Suppressor macrophage (primary cell): ENCODE measurements at regions not wholly inside any gene's neighbourhood (a gene's known extent, or its start where the extent isn't known, plus 50 kb on each side); places are given as distances from the start of the nearest gene placed in this dataset.
"Not testable (repeated sequence)": the region's sequence is repeated elsewhere in the genome, so short reads cannot be mapped to it uniquely, and the experiment has no call there.

Experiments used
- DNase-seq, 4 experiments: peaks; one replicate each; pipeline ENCODE4 v3.0.0-alpha.2; 2020 to 2022

DNA sequence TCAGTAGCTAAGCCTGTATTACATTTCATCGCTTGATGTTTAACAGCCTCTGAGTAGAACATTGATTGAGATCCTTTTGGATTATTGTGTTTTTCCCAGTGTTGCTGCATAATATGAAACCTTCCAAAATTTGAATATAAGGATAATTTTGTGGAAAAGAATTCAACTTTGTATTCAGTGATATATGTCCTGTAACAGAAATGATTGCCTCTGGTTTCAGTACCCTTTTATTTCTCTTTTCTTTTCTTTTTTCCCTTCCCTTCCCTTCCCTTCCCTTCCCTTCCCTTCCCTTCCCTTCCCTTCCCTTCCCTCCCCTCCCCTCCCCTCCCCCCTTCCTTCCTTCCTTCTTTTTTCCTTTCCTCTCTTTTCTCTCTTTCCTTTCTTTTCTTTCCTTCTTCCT, 74.6 kb downstream of the UTRN start:
- no peak for DNase-seq

- DNase-seq, result peak in 2 of 4 experiments; percentile 13 to 46
Measured at GRCh38 chr6:144360401-144360800, 75.3 kb downstream of the UTRN start.

DNA sequence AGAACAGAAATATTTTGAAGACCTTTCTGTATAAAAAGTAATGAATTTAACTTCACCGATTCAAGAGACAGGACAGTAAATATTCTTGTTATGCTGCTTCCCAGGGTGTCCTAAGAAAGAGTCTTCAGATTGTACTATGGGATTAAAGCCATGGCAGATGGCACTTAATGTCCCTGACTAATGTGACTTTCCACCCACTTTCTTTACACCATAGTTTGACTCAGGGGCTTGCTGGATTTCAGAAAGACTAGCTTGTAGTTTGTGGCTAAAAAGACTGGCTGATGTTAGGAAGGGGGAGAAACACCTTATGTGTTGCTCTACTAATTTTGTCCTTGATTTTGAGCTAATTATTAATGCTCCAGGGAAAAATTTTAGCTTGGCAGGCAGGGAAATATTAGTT, 75.9 kb downstream of the UTRN start:
- peak in 3 of 4 experiments; percentile 46 to 73 (median 68) for DNase-seq

DNA sequence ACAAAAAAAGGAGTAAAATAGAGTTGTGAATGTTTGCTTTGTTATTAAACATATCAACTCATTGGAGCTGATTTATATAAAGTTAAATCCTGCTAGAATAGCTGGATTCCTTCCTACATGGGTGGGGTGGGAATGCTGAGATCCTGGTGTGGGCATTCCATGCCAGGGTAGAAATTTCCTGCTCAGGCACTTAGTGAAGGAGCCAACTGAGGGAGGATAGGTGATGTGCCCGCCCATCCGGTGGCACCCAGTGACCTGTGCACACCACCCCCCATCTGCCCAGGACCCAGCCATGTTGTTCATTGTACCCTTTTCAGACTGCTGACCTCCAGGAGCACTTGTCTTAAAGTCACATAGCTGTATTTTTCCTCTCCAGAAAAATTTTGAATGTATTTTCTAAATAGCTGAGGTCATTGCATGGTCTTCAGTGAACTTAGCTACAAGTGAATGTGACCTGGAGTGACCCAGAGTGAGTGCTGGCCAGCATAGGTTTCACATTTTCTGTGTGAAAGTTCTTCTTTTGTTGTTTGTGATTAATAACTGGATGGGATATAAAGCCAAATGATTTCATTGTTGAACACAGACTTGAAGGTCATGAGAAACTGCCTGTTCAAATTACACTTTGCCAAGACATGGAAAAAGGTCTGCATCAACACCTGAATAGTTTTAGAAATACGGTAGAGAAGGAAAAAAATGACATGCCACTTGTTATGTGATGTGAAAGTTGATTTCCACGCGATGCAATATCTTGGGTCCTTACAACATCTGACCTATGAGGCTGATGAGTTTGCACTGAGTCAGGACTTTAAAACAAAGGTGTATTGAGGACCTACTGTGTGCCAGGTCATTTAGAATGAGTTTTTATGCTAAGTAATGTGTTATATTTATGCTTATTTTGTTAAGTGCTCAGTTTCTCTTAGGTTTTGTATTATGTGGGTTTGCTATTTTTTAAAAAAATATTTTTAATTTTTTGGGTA, 77.2 kb downstream of the UTRN start:
- DNase-seq, result peak; percentile 67 to 88 (median 72)

DNA sequence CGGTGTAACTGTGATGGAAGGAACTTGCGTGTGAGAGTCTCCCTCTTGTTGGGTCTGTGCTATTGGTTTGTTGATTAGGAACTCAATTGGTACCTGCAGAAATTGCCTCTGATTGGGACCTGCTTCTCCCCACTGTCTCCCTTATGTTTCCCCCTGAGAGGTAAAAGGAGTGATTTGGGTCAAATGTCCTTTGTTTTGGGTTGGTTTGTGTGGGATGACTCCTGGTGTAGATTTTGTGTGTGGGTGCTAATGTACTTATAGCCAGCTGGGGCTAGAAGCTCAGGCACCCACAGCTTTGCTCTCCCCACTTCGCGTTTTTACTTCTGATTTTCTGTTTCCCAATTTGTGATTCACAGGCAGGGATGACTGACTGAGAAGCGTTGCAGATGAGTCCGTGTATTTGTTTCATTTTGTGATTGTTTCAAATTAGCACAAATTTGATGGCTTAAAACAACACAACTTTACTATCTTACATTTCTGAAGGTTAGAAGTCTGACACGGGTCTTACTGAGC, 79.1 kb downstream of the UTRN start:
- DNase-seq, result peak; percentile 74 to 90 (median 82)

GRCh38 chr6:144364782-144365181, 79.6 kb downstream of the UTRN start:
- peak; percentile 53 to 82 (median 74) for DNase-seq

DNA sequence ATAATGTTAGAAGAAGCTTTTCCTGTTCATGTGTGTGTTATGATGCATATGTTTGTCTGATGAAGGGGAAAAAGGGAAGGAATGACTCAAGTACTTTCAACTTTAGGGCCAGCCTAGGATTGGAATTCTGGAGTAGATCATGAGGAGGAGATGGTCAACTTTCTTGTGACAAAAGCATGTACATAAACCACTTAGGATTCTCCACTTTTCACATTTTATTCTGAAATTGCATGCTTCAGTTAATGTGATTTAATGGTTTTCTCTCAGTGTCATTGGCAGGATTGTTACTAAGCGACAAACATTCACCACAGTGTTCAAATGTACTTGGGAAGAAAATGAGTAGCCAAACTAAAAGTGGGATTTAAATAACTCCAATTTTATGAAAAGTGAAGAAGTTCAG, 80.1 kb downstream of the UTRN start:
- peak in 3 of 4 experiments; percentile 36 to 58 (median 57) for DNase-seq

DNA sequence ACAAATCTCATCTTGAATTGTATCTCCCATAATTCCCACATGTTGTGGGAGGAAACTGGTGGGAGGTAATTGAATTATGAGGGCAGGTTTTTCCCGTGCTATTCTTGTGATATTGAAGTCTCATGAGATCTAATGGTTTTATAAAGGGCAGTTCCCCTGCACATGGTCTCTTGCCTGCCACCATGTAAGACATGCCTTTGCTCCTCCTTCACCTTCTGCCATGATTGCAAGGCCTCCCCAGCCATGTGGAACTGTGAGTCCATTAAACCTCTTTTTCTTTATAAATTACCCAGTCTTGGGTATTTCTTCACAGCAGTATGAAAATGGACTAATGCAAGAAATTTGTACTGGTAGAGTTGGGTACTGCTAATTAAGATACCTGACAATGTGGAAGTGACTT, 84.6 kb downstream of the UTRN start:
- not testable (repeated sequence) for DNase-seq

- no peak for DNase-seq
Measured at GRCh38 chr6:144372116-144372515, 87.0 kb downstream of the UTRN start.

GRCh38 chr6:144372611-144373594, 87.8 kb downstream of the UTRN start:
- DNase-seq, result no peak

DNA sequence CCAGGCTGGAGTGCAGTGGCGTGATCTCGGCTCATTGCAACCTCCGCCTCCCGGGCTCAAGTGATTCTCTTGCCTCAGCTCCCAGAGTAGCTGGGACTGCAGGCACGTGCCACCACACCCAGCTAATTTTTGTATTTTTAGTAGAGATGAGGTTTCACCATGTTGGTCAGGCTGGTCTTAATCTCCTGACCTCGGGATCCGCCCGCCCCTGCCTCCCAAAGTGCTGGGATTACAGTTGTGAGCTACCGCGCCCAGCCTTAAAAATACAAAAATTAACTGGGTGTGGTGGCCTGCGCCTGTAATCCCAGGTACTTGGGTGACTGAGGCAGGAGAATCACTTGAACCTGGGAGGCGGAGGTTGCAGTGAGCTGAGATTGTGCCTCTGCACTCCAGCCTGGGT, 89.4 kb downstream of the UTRN start:
- not testable (repeated sequence) for DNase-seq

DNA sequence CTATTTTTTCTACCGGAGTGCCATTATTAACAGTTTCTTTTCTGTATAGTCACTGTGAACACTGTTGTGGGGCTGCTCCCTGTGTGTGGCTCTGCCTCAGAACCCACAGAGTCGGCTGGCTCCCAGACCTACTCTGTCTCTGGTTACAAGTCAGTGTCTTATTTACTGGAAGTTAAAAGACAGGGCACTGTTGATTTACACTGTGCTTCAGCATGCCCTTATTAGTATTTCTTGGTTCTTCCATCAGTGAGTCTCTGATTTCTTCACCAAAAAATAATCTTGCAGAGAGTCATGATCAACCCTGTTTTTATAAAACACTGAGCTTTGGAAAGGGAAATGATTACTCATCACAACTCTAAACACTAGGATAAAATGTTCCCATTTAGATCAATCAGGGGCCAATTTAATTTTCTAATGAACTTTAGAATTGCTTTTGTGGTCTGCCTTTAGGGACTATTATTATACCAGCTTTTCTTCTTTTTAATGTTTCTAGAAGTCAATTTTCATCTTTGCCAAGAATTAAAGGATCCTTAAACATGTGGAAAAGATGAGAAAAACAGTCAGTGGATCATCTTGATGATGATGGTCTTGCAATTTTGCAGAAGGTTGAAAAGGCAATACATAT, 92.6 kb downstream of the UTRN start:
- no peak for DNase-seq

- no peak for DNase-seq
Measured at GRCh38 chr6:144378437-144378836, 93.3 kb downstream of the UTRN start.

- DNase-seq, result peak; percentile 37 to 64 (median 50)
Measured at GRCh38 chr6:144379356-144379755, 94.2 kb downstream of the UTRN start.

DNA sequence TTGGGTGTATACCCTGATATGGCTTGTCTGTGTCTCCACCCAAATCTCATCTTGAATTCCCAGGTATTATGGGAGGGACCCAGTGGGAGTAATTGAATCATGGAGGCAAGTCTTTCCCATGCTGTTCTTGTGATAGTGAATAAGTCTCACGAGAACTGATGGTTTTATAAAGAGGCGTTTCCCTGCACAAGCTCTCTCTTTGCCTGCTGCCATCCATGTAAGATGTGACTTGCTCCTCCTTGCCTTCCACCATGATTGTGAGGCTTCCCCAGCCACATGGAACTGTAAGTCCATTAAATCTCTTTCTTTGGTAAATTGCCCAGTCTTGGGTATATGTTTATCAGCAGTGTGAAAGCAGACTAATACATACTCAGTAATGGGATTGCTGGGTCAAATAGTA, 96.4 kb downstream of the UTRN start:
- DNase-seq, result not testable (repeated sequence)

GRCh38 chr6:144383336-144383735, 98.2 kb downstream of the UTRN start:
- DNase-seq, result no peak

DNA sequence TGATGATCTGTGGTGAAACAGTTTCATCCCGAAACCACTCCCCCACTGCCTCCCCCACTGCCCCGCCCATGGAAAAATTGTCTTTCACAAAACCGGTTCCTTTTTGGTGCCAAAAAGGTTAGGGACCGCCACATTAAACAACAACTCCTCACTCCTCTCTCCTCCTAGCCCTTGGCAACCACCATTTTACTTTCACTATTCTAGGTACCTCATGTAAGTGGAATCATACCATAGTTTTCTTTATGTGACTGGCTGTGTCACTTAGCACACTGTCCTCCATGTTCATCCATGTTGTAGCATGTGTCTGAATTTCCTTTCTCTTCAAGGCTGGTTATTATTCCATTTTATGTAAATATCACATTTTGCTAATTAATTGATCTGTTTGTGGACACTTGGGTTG, 99.3 kb downstream of the UTRN start:
- no peak for DNase-seq

- DNase-seq, result not testable (repeated sequence)
Measured at GRCh38 chr6:144389474-144389873, 104.3 kb downstream of the UTRN start.

DNA sequence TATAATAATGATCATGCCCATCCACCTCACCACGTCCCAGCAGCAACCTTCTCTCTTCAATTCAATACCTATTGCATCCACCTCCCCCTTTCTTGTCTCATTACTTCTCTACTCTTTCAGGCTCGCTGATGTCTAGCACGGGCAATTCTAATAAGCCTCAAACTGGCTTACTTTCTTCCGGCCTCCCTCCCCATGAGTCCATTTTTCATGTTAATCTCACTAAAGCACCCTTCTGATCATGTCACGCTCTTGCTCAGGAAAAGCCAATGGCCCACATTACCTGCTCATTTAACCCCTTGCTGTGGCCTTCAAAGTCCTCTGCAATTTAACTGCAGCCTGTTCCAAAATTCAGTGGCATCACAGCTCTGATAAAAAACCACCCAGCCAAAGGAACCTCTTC, 105.1 kb downstream of the UTRN start:
- DNase-seq, result no peak

GRCh38 chr6:144390886-144391285, 105.8 kb downstream of the UTRN start:
- DNase-seq, result no peak

DNA sequence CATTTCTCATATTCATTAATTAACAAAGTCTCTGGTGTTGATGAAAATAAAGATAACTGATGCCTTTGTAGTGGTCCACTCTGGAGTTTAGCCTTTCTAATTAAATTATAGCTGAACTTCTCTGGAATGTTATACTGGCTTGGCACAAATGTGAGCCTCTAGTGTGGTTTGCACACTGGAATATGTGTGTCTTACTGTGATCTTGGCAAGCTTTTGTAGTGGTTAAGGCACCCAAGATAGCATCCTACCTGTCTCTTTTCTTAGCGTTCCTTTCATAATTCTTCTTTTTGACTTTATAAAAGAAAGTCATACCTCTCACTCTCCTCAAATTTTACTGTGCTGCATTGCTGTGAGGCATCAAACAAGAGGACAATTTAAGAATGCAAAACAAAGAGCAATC, 107.4 kb downstream of the UTRN start:
- no peak for DNase-seq

DNA sequence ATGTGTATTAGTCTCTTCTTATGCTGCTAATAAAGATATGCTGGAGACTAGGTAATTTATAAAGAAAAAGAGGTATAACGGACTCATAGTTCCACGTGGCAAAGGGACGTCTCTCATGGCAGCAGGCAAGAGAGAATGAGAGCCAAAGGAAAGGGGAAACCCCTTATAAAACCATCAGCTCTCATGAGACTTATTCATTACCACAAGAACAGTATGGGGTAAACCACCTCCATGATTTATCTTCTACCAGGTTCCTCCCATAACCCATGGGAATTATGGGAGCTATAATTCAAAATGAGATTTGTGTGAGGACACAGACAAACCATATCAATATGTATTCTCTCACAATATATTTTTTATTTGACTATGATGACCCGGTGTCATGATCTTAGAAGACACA, 109.1 kb downstream of the UTRN start:
- no peak for DNase-seq
